Kidney glomerular epithelial cell (primary cell): ENCODE measurements at regions not wholly inside any gene's neighbourhood (a gene's known extent, or its start where the extent isn't known, plus 50 kb on each side); places are given as distances from the start of the nearest gene placed in this dataset.

Source experiments
- DNase-seq: peaks from one replicate; lab custom pipeline; 2025; lab: John Stamatoyannopoulos, UW

GRCh38 chr1:221632072-221632471, 109.8 kb downstream of the DUSP10 start:
- DNase-seq, result no peak

- DNase-seq, result no peak
These were observed 108.0 kb downstream of the DUSP10 start for GRCh38 chr1:221633841-221634409.

- DNase-seq, result no peak
These were observed 107.3 kb downstream of the DUSP10 start for GRCh38 chr1:221634606-221635005.

GRCh38 chr1:221635305-221635704, 106.6 kb downstream of the DUSP10 start:
- DNase-seq, result no peak

GRCh38 chr1:221636096-221636495, 105.8 kb downstream of the DUSP10 start:
- DNase-seq, result no peak

- no peak for DNase-seq
These were observed 104.9 kb downstream of the DUSP10 start for GRCh38 chr1:221636967-221637366.

GRCh38 chr1:221637641-221638041, 104.2 kb downstream of the DUSP10 start:
- no peak for DNase-seq

GRCh38 chr1:221638595-221638994, 103.3 kb downstream of the DUSP10 start:
- no peak for DNase-seq

GRCh38 chr1:221641811-221642210, 100.1 kb downstream of the DUSP10 start:
- no peak for DNase-seq

GRCh38 chr1:221643404-221644144, 98.3 kb downstream of the DUSP10 start:
- no peak for DNase-seq

GRCh38 chr1:221644145-221644448, 97.8 kb downstream of the DUSP10 start:
- no peak for DNase-seq

GRCh38 chr1:221644663-221645258, 97.1 kb downstream of the DUSP10 start:
- no peak for DNase-seq

- no peak for DNase-seq
These were observed 93.7 kb downstream of the DUSP10 start for GRCh38 chr1:221648201-221648600.
